Endothelial cell of umbilical vein (primary cell): ENCODE measurements at regions not wholly inside any gene's neighbourhood (a gene's known extent, or its start where the extent isn't known, plus 50 kb on each side); places are given as distances from the start of the nearest gene placed in this dataset.

Experiments
- BruUV-seq: library from RNA; stranded (reverse); fragments of 400-500 nt; replicated peaks from 2 replicates; lab custom pipeline; 2021; lab: Mats Ljungman, UMichigan
- CTCF ChIA-PET: fragments of 300-600, 350-600 bp; sonication (Branson Sonifier 250); formaldehyde crosslinking; loops from one replicate; lab custom pipeline; 2021; ENCODE audit warnings: antibody characterized with exemption, inconsistent platforms; lab: Charles Lee
- POLR2A ChIA-PET: fragments of 300-600, 350-600 bp; sonication (Branson Sonifier 250); formaldehyde crosslinking; loops from one replicate; lab custom pipeline; 2021; ENCODE audit warnings: antibody characterized with exemption, inconsistent platforms; lab: Charles Lee
- DNase-seq: peaks from one replicate; pipeline ENCODE4 v3.0.0-alpha.2; 2011; ENCODE audit warnings: low read depth, low spot score
- FAIRE-seq: peaks from 2 replicates; lab custom pipeline; 2011; peaks lifted over from hg19 to GRCh38; lab: Jason Lieb, UNC
- H2AFZ ChIP-seq: 2 replicates; pipeline ENCODE4 v1.6.0; 2012; ENCODE audit warnings: low read depth, low read length, control low read depth, inconsistent platforms
- H3K27ac ChIP-seq: 2 replicates; pipeline ENCODE4 v1.5.1; 2011; ENCODE audit warnings: low read depth, mild to moderate bottlenecking, control low read depth, low read length, moderate library complexity; ENCODE audit not compliant: insufficient read depth
- H3K27me3 ChIP-seq, 2 experiments: 2 replicates each; pipeline versions ENCODE4 v1.6.0 to v1.6.1; 2011; ENCODE audit warnings: low read length in 2 of 2, mixed read lengths in 1 of 2; ENCODE audit not compliant: control insufficient read depth in 2 of 2, insufficient read depth in 2 of 2
- H3K36me3 ChIP-seq, 2 experiments: 2 replicates in 1 of 2; 3 replicates in 1 of 2; pipeline ENCODE4 v1.5.1; 2011; ENCODE audit warnings: low read length in 2 of 2, mild to moderate bottlenecking in 1 of 2, moderate library complexity in 1 of 2; ENCODE audit not compliant: control insufficient read depth in 2 of 2, insufficient read depth in 2 of 2; ENCODE audit errors: extremely low read depth in 1 of 2
- H3K4me1 ChIP-seq: 3 replicates; pipeline ENCODE4 v1.5.1; 2011; ENCODE audit warnings: mild to moderate bottlenecking, low read length; ENCODE audit not compliant: control insufficient read depth, insufficient read depth; ENCODE audit errors: extremely low read depth
- H3K4me2 ChIP-seq: 2 replicates; pipeline ENCODE4 v1.6.1; 2011; ENCODE audit warnings: low read length, control low read depth, mixed read lengths; ENCODE audit not compliant: insufficient read depth
- H3K4me3 ChIP-seq, 3 experiments: fragments of 200-600 bp in 1 of 3; sonication (generic), shearing (Covaris generic) in 1 of 3; replicated peaks in 1 of 3; 2 replicates each; pipeline ENCODE4 v1.5.1; 2011 to 2016; ENCODE audit warnings: control low read depth in 3 of 3, low read length in 3 of 3, mild to moderate bottlenecking in 2 of 3, inconsistent platforms in 1 of 3, low read depth in 1 of 3, moderate library complexity in 1 of 3; ENCODE audit not compliant: insufficient read depth in 1 of 3
- H3K79me2 ChIP-seq: 2 replicates; pipeline ENCODE4 v1.6.0; 2012; ENCODE audit warnings: low read length, inconsistent platforms; ENCODE audit not compliant: control insufficient read depth, insufficient read depth
- H3K9ac ChIP-seq: replicated peaks from 2 replicates; pipeline ENCODE3; 2011; ENCODE audit warnings: low read length, control low read depth; ENCODE audit not compliant: insufficient read depth; ENCODE audit errors: extremely low read depth
- H3K9me1 ChIP-seq: replicated peaks from 3 replicates; pipeline ENCODE4 v1.6.0; 2011; ENCODE audit warnings: mild to moderate bottlenecking, low read length; ENCODE audit not compliant: control insufficient read depth, insufficient read depth; ENCODE audit errors: extremely low read depth
- H3K9me3 ChIP-seq: replicated peaks from 2 replicates; pipeline ENCODE4 v1.5.1; 2012; ENCODE audit warnings: low read length, inconsistent platforms; ENCODE audit not compliant: control insufficient read depth, insufficient read depth
- H4K20me1 ChIP-seq: replicated peaks from 2 replicates; pipeline ENCODE3; 2011; ENCODE audit warnings: mild to moderate bottlenecking, low read length; ENCODE audit not compliant: control insufficient read depth, insufficient read depth; ENCODE audit errors: extremely low read depth
- CTCF ChIP-seq, 2 donors: IDR thresholded peaks; 1 replicate in 1 of 2; 2 replicates in 1 of 2; pipeline ENCODE4 v1.5.1; 2011; ENCODE audit warnings: low read length in 2 of 2, mild to moderate bottlenecking in 2 of 2, moderate library complexity in 2 of 2, control low read depth in 1 of 2, inconsistent platforms in 1 of 2, low read depth in 1 of 2; ENCODE audit not compliant: insufficient read depth in 1 of 2; ENCODE audit errors: extremely low read depth in 1 of 2
- EZH2 ChIP-seq: IDR thresholded peaks from 2 replicates; pipeline ENCODE4 v1.6.1; 2012; ENCODE audit warnings: borderline replicate concordance, low read depth, mild to moderate bottlenecking, moderate library complexity, low read length, inconsistent platforms; ENCODE audit not compliant: severe bottlenecking
- FOS ChIP-seq: IDR thresholded peaks from 2 replicates; pipeline ENCODE4 v1.6.1; 2011; ENCODE audit warnings: mild to moderate bottlenecking, low read length, moderate library complexity, borderline replicate concordance; ENCODE audit not compliant: insufficient read depth
- GATA2 ChIP-seq: IDR thresholded peaks from 2 replicates; pipeline ENCODE4 v1.7.0; 2011; ENCODE audit warnings: low read depth, mild to moderate bottlenecking, moderate library complexity, mixed read lengths, low read length; ENCODE audit not compliant: insufficient read length, insufficient read depth
- JUN ChIP-seq: IDR thresholded peaks from 2 replicates; pipeline ENCODE4 v1.6.1; 2011; ENCODE audit warnings: borderline replicate concordance, low read depth; ENCODE audit not compliant: insufficient read length, insufficient read depth
- MYC ChIP-seq: IDR thresholded peaks from one replicate; pipeline ENCODE4 v1.6.1; 2011; ENCODE audit warnings: mild to moderate bottlenecking, low read depth, low read length
- POLR2A ChIP-seq: IDR thresholded peaks from 2 replicates; pipeline ENCODE4 v1.6.1; 2012; ENCODE audit warnings: low read depth, mild to moderate bottlenecking, control low read depth, low read length
- POLR2AphosphoS5 ChIP-seq: IDR thresholded peaks from 2 replicates; pipeline ENCODE4 v1.6.1; 2012; ENCODE audit warnings: low read depth, mild to moderate bottlenecking, control low read depth, low read length, moderate library complexity; ENCODE audit not compliant: insufficient read depth
- dilution Hi-C: fragments of 300-500 bp; cut with MboI; formaldehyde crosslinking; loops from one replicate; pipeline ENCODE4 v1.15.0; 2019; ENCODE audit warnings: low sequenced_read_pairs; ENCODE audit not compliant: extremely low pct_ligation_motif_present
- intact Hi-C: fragments of 100-400 bp; cut with micrococcal nuclease; formaldehyde crosslinking; loops from one replicate; pipeline ENCODE4 v1.10.0; 2022

GRCh38 chr7:85287106-85287825 is 100.4 kb upstream of the SEMA3D start:
- H3K9me1 ChIP-seq, result no peaks in the 10 kb centered on the region
- dilution Hi-C loops, result no loop called here
- no peak for FAIRE-seq
- POLR2A ChIA-PET, result no interaction called here
- CTCF ChIA-PET, result no interaction called here
- H4K20me1 ChIP-seq, result no peaks in the 10 kb centered on the region
- intact Hi-C loops, result no loop called here
- H3K4me2 ChIP-seq, result no peak overlapping the region
- no peaks in the 10 kb centered on the region for H3K79me2 ChIP-seq
- TF ChIP-seq CTCF (IDR thresholded peaks at IDR 0.05; ENCODE audit: extremely low read depth in 1 of 2, insufficient read depth in 1 of 2, low read depth in 1 of 2, low read length in 2 of 2) (no peak), POLR2AphosphoS5 (no peak), EZH2 (no peak), FOS (no peak), POLR2A (no peak), JUN (no peak)
- H3K4me3 ChIP-seq, result no peak overlapping the region
- H2AFZ ChIP-seq, result no peak overlapping the region
- no peak for DNase-seq
- H3K27ac ChIP-seq, result no peak overlapping the region
- H3K9me3 ChIP-seq, result no peaks in the 10 kb centered on the region
- no TSS peak for BruUV-seq
- H3K27me3 ChIP-seq, result peaks cover 0 to 4% of the 10 kb centered on the region in 2 experiments
- no peak overlapping the region for H3K9ac ChIP-seq
- H3K4me1 ChIP-seq, result no peaks in the 10 kb centered on the region
- H3K36me3 ChIP-seq, result no peaks in the 10 kb centered on the region

- dilution Hi-C loops (no loop called here), intact Hi-C loops (no loop called here)
- peaks cover 0 to 4% of the 10 kb centered on the region in 2 experiments for H3K27me3 ChIP-seq
- POLR2A ChIA-PET, result no interaction called here
- no TSS peak for BruUV-seq
- no peaks in the 10 kb centered on the region for H3K9me1 ChIP-seq
- no peak overlapping the region for H3K9ac ChIP-seq
- H3K36me3 ChIP-seq, result no peaks in the 10 kb centered on the region
- no peak overlapping the region for H3K4me2 ChIP-seq
- CTCF ChIA-PET, result no interaction called here
- TF ChIP-seq FOS (no peak), MYC (no peak), GATA2 (no peak), POLR2AphosphoS5 (no peak), CTCF (IDR thresholded peaks at IDR 0.05; ENCODE audit: extremely low read depth in 1 of 2, insufficient read depth in 1 of 2, low read depth in 1 of 2, low read length in 2 of 2) (no peak)
- no peak for DNase-seq
- no peak for FAIRE-seq
- H3K4me3 ChIP-seq, result no peak overlapping the region
- H3K4me1 ChIP-seq, result no peaks in the 10 kb centered on the region
- no peaks in the 10 kb centered on the region for H3K9me3 ChIP-seq
- no peaks in the 10 kb centered on the region for H4K20me1 ChIP-seq
- no peaks in the 10 kb centered on the region for H3K79me2 ChIP-seq
- no peak overlapping the region for H2AFZ ChIP-seq
- H3K27ac ChIP-seq, result no peak overlapping the region
Measured at GRCh38 chr7:85286446-85286845, 99.6 kb upstream of the SEMA3D start.
